ENCODE measurements at regions not wholly inside any gene's neighbourhood (a gene's known extent, or its start where the extent isn't known, plus 50 kb on each side); places are given as distances from the start of the nearest gene placed in this dataset.

DNA sequence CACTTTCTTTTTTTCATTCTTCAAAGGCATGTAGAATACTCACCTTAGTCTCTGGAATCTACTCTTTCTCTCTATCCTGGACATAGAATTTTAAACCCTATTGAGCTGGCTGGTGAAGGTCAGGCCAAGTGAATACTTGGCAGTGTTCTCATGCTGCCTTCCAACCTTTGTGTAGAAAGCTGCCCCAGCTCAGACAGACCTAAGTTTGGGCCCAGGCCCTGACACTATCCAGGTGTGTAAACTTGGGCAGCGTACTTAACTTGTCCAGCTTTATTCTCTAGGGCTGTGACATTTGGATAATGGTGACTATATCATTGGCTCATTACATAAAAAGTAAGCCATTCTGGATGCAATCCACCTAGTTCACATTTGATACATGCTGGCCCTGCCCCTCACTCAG is 298.3 kb downstream of the IRX1 start:
- TF ChIP-seq POLR2AphosphoS5 (IDR thresholded peaks at IDR 0.05; ENCODE audit: low read depth, low read length) (no peak), FOXP2 (optimal IDR thresholded peaks at IDR 0.05; ENCODE audit: borderline replicate concordance, extremely low read depth, extremely low read length, insufficient read depth) (no peak), TAF1 (IDR thresholded peaks at IDR 0.05; ENCODE audit: borderline replicate concordance, insufficient read depth, low read length) (no peak), SIN3A (IDR thresholded peaks at IDR 0.05; ENCODE audit: borderline replicate concordance, insufficient read depth, low read length) (no peak)
- TF ChIP-seq, protein P1, sequence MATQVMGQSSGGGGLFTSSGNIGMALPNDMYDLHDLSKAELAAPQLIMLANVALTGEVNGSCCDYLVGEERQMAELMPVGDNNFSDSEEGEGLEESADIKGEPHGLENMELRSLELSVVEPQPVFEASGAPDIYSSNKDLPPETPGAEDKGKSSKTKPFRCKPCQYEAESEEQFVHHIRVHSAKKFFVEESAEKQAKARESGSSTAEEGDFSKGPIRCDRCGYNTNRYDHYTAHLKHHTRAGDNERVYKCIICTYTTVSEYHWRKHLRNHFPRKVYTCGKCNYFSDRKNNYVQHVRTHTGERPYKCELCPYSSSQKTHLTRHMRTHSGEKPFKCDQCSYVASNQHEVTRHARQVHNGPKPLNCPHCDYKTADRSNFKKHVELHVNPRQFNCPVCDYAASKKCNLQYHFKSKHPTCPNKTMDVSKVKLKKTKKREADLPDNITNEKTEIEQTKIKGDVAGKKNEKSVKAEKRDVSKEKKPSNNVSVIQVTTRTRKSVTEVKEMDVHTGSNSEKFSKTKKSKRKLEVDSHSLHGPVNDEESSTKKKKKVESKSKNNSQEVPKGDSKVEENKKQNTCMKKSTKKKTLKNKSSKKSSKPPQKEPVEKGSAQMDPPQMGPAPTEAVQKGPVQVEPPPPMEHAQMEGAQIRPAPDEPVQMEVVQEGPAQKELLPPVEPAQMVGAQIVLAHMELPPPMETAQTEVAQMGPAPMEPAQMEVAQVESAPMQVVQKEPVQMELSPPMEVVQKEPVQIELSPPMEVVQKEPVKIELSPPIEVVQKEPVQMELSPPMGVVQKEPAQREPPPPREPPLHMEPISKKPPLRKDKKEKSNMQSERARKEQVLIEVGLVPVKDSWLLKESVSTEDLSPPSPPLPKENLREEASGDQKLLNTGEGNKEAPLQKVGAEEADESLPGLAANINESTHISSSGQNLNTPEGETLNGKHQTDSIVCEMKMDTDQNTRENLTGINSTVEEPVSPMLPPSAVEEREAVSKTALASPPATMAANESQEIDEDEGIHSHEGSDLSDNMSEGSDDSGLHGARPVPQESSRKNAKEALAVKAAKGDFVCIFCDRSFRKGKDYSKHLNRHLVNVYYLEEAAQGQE (IDR thresholded peaks at IDR 0.05; ENCODE audit: insufficient read depth in 1 of 2, low read depth in 2 of 2, low read length in 2 of 2): no peak

DNA sequence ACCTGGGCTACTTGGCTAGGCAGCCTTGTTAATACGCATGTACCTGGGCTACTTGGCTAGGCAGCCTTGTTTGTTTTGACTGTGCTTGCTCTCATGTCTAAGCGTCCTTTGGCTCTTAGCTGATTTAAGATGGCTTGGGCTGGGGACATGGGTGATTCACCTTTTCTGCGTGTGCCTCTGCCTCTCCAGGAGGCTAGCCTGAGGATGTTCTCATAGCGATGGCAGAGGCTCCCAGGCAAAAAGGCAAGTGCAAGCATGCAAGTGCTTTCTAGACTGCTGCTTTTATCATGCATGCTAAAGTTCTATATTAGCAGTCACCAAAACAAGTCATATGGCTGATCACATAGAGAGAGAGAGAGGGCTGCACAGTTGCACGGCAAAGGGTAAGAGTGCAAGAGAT is 300.5 kb downstream of the IRX1 start:
- TF ChIP-seq, protein P1 (IDR thresholded peaks at IDR 0.05; ENCODE audit: insufficient read depth in 1 of 2, low read depth in 2 of 2, low read length in 2 of 2): no peak
- TF ChIP-seq SIN3A (IDR thresholded peaks at IDR 0.05; ENCODE audit: borderline replicate concordance, insufficient read depth, low read length): no peak
- TF ChIP-seq POLR2AphosphoS5 (IDR thresholded peaks at IDR 0.05; ENCODE audit: low read depth, low read length): no peak
- TF ChIP-seq TAF1 (IDR thresholded peaks at IDR 0.05; ENCODE audit: borderline replicate concordance, insufficient read depth, low read length): no peak
- TF ChIP-seq FOXP2 (optimal IDR thresholded peaks at IDR 0.05; ENCODE audit: borderline replicate concordance, extremely low read depth, extremely low read length, insufficient read depth): no peak

DNA sequence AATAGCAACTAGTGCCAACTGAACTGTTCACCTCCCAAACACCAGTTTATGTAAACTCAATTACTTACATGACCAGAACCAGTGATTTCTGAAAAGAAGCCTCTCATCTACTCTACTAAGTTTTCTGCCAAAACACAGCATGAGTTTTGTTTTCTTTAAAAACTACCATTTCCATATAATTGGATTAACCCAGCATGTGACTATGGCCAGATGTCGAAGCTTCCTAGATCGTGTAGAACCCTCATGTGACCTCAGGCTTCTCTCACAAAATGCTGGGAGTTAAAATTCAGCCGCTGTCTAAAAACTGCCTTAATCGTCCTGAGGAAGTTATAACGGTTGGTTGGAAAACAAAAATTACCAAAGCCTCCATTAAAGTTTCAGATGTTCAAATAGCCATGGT is 303.5 kb downstream of the IRX1 start:
- no peak for TF ChIP-seq FOXP2 (optimal IDR thresholded peaks at IDR 0.05; ENCODE audit: borderline replicate concordance, extremely low read depth, extremely low read length, insufficient read depth)
- no peak for TF ChIP-seq POLR2AphosphoS5 (IDR thresholded peaks at IDR 0.05; ENCODE audit: low read depth, low read length)

DNA sequence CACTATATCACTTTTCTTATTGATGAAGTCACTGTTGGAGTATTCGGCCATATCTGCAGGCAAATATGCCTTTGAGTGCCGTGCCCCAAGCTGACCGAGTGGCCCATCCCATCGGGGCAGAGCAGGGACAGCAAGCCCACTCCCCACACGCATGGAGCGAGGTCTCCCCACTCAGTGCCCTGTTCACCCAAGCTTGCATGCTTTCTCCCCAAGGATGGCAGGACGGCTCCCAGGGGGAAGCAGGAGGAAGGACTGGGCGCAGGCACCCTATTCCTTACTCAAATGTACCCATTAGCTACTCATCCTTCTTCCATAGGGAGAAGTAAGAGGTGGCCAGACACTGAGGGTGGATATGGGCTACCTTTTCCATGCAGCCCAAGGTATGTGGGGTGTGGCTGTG is 309.0 kb downstream of the IRX1 start:
- TF ChIP-seq POLR2AphosphoS5 (IDR thresholded peaks at IDR 0.05; ENCODE audit: low read depth, low read length) (no peak), FOXP2 (optimal IDR thresholded peaks at IDR 0.05; ENCODE audit: borderline replicate concordance, extremely low read depth, extremely low read length, insufficient read depth) (no peak)

DNA sequence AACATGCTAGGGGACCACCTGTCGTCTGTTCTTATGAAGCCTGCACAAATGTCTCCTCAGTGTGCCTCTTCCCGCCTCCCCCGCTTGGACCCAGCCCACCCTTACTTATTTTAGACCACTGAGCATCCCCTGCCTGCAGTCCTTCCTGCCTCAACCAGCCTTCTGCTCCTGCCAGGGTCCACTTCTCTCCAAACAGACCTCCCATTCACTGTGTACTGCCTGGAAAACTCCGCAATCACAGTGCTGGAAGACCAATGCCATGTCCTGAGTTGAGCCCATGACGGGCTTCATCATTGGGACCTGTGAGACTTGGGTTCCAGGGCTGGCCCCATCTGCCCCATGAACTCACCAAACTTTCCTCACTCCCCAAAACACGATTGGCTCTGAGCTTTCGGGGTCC is 309.4 kb downstream of the IRX1 start:
- TF ChIP-seq FOXP2 (optimal IDR thresholded peaks at IDR 0.05; ENCODE audit: borderline replicate concordance, extremely low read depth, extremely low read length, insufficient read depth) (no peak), SIN3A (IDR thresholded peaks at IDR 0.05; ENCODE audit: borderline replicate concordance, insufficient read depth, low read length) (no peak), POLR2AphosphoS5 (IDR thresholded peaks at IDR 0.05; ENCODE audit: low read depth, low read length) (no peak), TAF1 (IDR thresholded peaks at IDR 0.05; ENCODE audit: borderline replicate concordance, insufficient read depth, low read length) (no peak)
- TF ChIP-seq, protein P1 (IDR thresholded peaks at IDR 0.05; ENCODE audit: insufficient read depth in 1 of 2, low read depth in 2 of 2, low read length in 2 of 2): no peak

DNA sequence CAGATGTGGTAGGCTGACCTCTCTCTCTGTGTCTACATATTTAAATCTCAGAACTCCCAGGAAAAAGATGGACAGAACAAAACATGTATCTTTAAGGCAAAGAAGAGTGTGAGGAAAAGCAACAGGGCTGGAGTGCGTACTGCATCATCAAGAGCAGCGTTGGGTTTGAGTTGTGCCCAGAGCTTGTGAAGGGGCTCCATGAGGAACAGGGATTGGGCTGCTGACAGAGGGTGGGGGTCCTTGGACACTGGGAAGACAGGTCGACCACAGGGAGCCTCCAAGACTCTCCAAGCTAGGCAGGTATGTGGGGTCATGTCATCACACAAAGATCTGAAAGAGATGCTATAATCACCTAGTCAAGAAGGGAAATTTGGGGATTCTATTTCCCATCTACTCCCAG is 309.9 kb downstream of the IRX1 start:
- TF ChIP-seq SIN3A (IDR thresholded peaks at IDR 0.05; ENCODE audit: borderline replicate concordance, insufficient read depth, low read length) (no peak), TAF1 (IDR thresholded peaks at IDR 0.05; ENCODE audit: borderline replicate concordance, insufficient read depth, low read length) (no peak), FOXP2 (optimal IDR thresholded peaks at IDR 0.05; ENCODE audit: borderline replicate concordance, extremely low read depth, extremely low read length, insufficient read depth) (no peak), POLR2AphosphoS5 (IDR thresholded peaks at IDR 0.05; ENCODE audit: low read depth, low read length) (no peak)
- TF ChIP-seq, protein P1 (IDR thresholded peaks at IDR 0.05; ENCODE audit: insufficient read depth in 1 of 2, low read depth in 2 of 2, low read length in 2 of 2): no peak

Data from PFSK-1 (cell line).